Panc1 (cell line): ENCODE measurements at regions not wholly inside any gene's neighbourhood (a gene's known extent, or its start where the extent isn't known, plus 50 kb on each side); places are given as distances from the start of the nearest gene placed in this dataset.

Source experiments
- ATAC-seq: fragments of 200-7000 bp; cut with Tn5 transposase; 2 replicates; pipeline ENCODE4 v1.9.1; 2020; ENCODE audit warnings: mild to moderate bottlenecking, moderate library complexity
- BruUV-seq: library from RNA; stranded (reverse); fragments of 400-500 nt; replicated peaks from 2 replicates; lab custom pipeline; 2021; lab: Mats Ljungman, UMichigan
- CTCF ChIA-PET: fragments of 300-600 bp; sonication (Branson Sonifier 250); formaldehyde crosslinking; loops from one replicate; lab custom pipeline; 2022; ENCODE audit warnings: antibody characterized with exemption; lab: Charles Lee
- POLR2A ChIA-PET: fragments of 300-600 bp; sonication (Branson Sonifier 250); formaldehyde crosslinking; loops from one replicate; lab custom pipeline; 2022; ENCODE audit warnings: antibody characterized with exemption; lab: Charles Lee
- DNase-seq: peaks from one replicate; pipeline ENCODE4 v3.0.0-alpha.2; 2010; ENCODE audit warnings: low read depth, low spot score
- H3K27ac ChIP-seq: 2 replicates; pipeline ENCODE4 v1.5.1; 2011; ENCODE audit warnings: mild to moderate bottlenecking, low read length, inconsistent platforms
- H3K27me3 ChIP-seq: fragments of 200-500 bp; sonication (Bioruptor generic); 2 replicates; pipeline ENCODE4 v1.6.0; 2014; ENCODE audit warnings: low read length, inconsistent platforms; ENCODE audit not compliant: control insufficient read depth, insufficient read depth
- H3K36me3 ChIP-seq: fragments of 200-500 bp; sonication (Bioruptor generic); 2 replicates; pipeline ENCODE4 v1.5.1; 2014; ENCODE audit warnings: inconsistent platforms, mild to moderate bottlenecking, low read length, moderate library complexity; ENCODE audit not compliant: control insufficient read depth, insufficient read depth
- H3K4me1 ChIP-seq: 2 replicates; pipeline ENCODE4 v1.5.1; 2011; ENCODE audit warnings: inconsistent platforms, mild to moderate bottlenecking, low read length, moderate library complexity; ENCODE audit not compliant: control insufficient read depth, insufficient read depth
- H3K4me3 ChIP-seq, 2 experiments: 2 replicates each; pipeline ENCODE4 v1.5.1; 2011 to 2012; ENCODE audit warnings: low read depth in 2 of 2, low read length in 2 of 2, mild to moderate bottlenecking in 2 of 2, inconsistent platforms in 1 of 2, moderate library complexity in 1 of 2
- H3K9me3 ChIP-seq: fragments of 200-500 bp; sonication (Bioruptor generic); 2 replicates; pipeline ENCODE4 v1.5.1; 2014; ENCODE audit warnings: low read depth, mild to moderate bottlenecking, inconsistent platforms, low read length, moderate library complexity; ENCODE audit not compliant: control insufficient read depth, insufficient read depth
- POLR2AphosphoS5 ChIP-seq: IDR thresholded peaks from 2 replicates; pipeline ENCODE4 v1.6.1; 2012; ENCODE audit warnings: mild to moderate bottlenecking, low read depth, low read length, moderate library complexity
- SIN3A ChIP-seq: IDR thresholded peaks from 2 replicates; pipeline ENCODE4 v1.6.1; 2012; ENCODE audit warnings: low read depth, mild to moderate bottlenecking, low read length, moderate library complexity, borderline replicate concordance; ENCODE audit not compliant: insufficient read depth
- TCF7L2 ChIP-seq: IDR thresholded peaks from 2 replicates; pipeline ENCODE4 v1.6.1; 2011; ENCODE audit warnings: mild to moderate bottlenecking, low read depth, low read length, inconsistent platforms
- in situ Hi-C: cut with HindIII; loops from 2 replicates; pipeline ENCODE4 v1.10.0; 2016; ENCODE audit warnings: low sequenced_read_pairs, low pct_unique_long_range_greater_than_20kb
- intact Hi-C: fragments of 100-400 bp; cut with micrococcal nuclease; formaldehyde crosslinking; loops from one replicate; pipeline ENCODE4 v1.10.0; 2022; ENCODE audit not compliant: unreplicated experiment
- TF ChIP-seq, protein P1 (sequence below): fragments of 450-650 bp; IDR thresholded peaks from 2 replicates; pipeline ENCODE4 v1.5.1; 2017; ENCODE audit warnings: mild to moderate bottlenecking
- TF ChIP-seq, protein P2 (sequence below), 2 experiments: IDR thresholded peaks; 2 replicates each; pipeline ENCODE4 v1.6.1; 2011 to 2012; ENCODE audit warnings: low read depth in 2 of 2, control low read depth in 1 of 2, low read length in 1 of 2, mild to moderate bottlenecking in 1 of 2, moderate library complexity in 1 of 2; ENCODE audit not compliant: insufficient read depth in 1 of 2

DNA sequence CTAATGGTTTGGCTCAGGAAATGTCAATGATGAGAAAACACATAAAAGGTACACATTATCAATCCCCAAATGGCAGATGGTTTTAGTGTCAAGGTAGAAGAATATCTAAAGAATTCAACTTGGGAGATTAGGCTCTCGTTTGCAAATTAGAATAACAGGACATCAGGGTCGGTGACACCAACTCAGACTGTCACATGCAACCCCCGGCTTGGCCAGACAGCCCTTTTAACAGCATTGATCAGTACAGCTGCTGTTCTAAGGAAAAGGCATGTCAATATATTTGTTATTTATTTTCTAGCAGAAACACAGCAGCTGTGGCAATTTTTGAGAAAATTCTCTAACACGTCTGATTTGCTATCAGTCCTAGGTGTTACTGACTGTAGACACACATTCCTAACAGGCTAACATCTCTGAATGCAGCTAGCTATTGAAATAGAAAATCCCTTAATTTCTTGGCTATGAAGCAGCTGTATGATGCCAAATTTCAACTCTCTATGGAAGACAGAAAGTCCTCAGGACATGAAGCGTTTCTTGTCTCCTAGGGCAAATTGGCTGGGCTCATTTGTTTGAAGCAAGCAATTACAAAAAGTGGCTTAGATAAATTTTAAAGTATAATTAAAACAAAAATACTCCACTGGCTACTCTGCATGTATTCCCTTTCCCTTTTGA is 269.0 kb upstream of the CXXC4 start:
- POLR2A ChIA-PET: no interaction called here
- no peaks in the 10 kb centered on the region for H3K27me3 ChIP-seq
- no peaks in the 10 kb centered on the region for H3K36me3 ChIP-seq
- H3K27ac ChIP-seq: no peak overlapping the region
- TF ChIP-seq, protein P1, sequence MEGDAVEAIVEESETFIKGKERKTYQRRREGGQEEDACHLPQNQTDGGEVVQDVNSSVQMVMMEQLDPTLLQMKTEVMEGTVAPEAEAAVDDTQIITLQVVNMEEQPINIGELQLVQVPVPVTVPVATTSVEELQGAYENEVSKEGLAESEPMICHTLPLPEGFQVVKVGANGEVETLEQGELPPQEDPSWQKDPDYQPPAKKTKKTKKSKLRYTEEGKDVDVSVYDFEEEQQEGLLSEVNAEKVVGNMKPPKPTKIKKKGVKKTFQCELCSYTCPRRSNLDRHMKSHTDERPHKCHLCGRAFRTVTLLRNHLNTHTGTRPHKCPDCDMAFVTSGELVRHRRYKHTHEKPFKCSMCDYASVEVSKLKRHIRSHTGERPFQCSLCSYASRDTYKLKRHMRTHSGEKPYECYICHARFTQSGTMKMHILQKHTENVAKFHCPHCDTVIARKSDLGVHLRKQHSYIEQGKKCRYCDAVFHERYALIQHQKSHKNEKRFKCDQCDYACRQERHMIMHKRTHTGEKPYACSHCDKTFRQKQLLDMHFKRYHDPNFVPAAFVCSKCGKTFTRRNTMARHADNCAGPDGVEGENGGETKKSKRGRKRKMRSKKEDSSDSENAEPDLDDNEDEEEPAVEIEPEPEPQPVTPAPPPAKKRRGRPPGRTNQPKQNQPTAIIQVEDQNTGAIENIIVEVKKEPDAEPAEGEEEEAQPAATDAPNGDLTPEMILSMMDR: no peak
- no peak for TF ChIP-seq TCF7L2
- TF ChIP-seq, protein P2, sequence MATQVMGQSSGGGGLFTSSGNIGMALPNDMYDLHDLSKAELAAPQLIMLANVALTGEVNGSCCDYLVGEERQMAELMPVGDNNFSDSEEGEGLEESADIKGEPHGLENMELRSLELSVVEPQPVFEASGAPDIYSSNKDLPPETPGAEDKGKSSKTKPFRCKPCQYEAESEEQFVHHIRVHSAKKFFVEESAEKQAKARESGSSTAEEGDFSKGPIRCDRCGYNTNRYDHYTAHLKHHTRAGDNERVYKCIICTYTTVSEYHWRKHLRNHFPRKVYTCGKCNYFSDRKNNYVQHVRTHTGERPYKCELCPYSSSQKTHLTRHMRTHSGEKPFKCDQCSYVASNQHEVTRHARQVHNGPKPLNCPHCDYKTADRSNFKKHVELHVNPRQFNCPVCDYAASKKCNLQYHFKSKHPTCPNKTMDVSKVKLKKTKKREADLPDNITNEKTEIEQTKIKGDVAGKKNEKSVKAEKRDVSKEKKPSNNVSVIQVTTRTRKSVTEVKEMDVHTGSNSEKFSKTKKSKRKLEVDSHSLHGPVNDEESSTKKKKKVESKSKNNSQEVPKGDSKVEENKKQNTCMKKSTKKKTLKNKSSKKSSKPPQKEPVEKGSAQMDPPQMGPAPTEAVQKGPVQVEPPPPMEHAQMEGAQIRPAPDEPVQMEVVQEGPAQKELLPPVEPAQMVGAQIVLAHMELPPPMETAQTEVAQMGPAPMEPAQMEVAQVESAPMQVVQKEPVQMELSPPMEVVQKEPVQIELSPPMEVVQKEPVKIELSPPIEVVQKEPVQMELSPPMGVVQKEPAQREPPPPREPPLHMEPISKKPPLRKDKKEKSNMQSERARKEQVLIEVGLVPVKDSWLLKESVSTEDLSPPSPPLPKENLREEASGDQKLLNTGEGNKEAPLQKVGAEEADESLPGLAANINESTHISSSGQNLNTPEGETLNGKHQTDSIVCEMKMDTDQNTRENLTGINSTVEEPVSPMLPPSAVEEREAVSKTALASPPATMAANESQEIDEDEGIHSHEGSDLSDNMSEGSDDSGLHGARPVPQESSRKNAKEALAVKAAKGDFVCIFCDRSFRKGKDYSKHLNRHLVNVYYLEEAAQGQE (IDR thresholded peaks at IDR 0.05; ENCODE audit: insufficient read depth in 1 of 2, low read depth in 2 of 2, low read length in 1 of 2): no peak
- no peak for TF ChIP-seq SIN3A
- TF ChIP-seq POLR2AphosphoS5: no peak
- in situ Hi-C loops (no loop called here), intact Hi-C loops (no loop called here)
- no peak for DNase-seq
- no peak overlapping the region for H3K4me3 ChIP-seq
- no peak for ATAC-seq
- no TSS peak for BruUV-seq
- no peaks in the 10 kb centered on the region for H3K4me1 ChIP-seq
- H3K9me3 ChIP-seq: no peaks in the 10 kb centered on the region
- CTCF ChIA-PET: no interaction called here

DNA sequence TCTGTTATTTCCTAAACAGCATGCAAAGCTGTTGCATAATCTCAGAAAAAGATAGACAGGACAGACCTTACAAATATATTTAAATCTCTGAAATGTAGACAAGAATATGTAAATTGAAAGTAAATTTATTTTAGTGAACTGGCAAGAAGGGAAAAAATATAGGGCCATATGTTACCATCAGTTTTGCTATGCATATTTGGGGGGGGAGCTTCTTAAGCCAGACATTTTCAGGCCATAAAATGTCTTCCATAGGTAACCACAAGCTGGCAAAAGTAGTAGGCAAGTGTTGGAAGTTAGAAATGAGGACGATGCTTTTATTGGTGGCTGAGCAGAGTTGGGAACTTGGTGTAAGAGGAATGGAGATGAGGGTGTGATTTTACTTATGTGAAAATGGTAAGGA is 272.0 kb upstream of the CXXC4 start:
- CTCF ChIA-PET: no interaction called here
- Histone ChIP-seq H3K4me1 (no peaks in the 10 kb centered on the region), H3K36me3 (no peaks in the 10 kb centered on the region), H3K9me3 (no peaks in the 10 kb centered on the region), H3K27ac (no peak overlapping the region), H3K4me3 (no peak overlapping the region), H3K27me3 (no peaks in the 10 kb centered on the region)
- in situ Hi-C loops (no loop called here), intact Hi-C loops (no loop called here)
- no TSS peak for BruUV-seq
- POLR2A ChIA-PET: no interaction called here
- DNase-seq: no peak
- ATAC-seq: no peak
- TF ChIP-seq, protein P1: no peak
- TF ChIP-seq SIN3A: no peak
- TF ChIP-seq TCF7L2: no peak
- TF ChIP-seq POLR2AphosphoS5: no peak
- TF ChIP-seq, protein P2 (IDR thresholded peaks at IDR 0.05; ENCODE audit: insufficient read depth in 1 of 2, low read depth in 2 of 2, low read length in 1 of 2): no peak
